ENCODE measurements at regions not wholly inside any gene's neighbourhood (a gene's known extent, or its start where the extent isn't known, plus 50 kb on each side); places are given as distances from the start of the nearest gene placed in this dataset.
A peak's percentile ranks its signal among the peaks of the same experiment; 100 is the strongest.

DNA sequence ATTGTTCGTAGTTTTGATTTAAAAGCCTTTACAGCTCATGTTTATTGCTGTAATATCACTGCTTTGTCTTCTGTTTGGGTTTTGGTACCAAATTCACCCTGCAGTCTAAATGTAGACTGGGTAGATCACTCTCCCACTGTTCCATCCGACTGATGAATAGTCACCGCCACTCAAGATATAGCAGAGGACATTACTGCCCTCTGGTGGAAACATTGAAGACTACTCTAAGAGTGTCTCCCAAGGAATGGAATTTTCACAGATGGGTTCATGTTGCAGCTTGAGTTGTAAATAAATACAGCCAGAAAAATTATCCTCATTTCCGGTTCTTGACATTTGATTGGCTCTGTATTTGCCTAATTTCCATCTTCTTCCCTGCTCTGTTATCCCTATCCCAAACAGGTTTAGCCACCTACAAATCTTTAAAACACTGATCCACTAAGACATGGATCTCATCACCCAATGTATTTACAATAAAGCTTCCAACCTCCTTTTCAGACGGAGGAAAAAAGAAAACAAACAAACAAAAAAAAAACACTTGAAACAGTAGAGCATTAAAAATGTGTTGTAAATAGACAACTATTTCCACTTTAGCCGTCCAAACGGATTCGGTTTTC, 198.3 kb upstream of the CPNE8 start:
- H3K4me1 ChIP-seq (ENCODE audit: insufficient read depth, poor library complexity, severe bottlenecking): peaks cover 8% of the 10 kb centered on the region
- DNase-seq (ENCODE audit: low spot score) (no peak), ATAC-seq (ENCODE audit: low read depth) (peak; percentile 92)
- H3K4me3 ChIP-seq (ENCODE audit: severe bottlenecking): no peak overlapping the region
- H3K27ac ChIP-seq (ENCODE audit: poor library complexity, severe bottlenecking): no peak overlapping the region
- H3K36me3 ChIP-seq (ENCODE audit: low read depth): no peaks in the 10 kb centered on the region
- TF ChIP-seq, protein P1, sequence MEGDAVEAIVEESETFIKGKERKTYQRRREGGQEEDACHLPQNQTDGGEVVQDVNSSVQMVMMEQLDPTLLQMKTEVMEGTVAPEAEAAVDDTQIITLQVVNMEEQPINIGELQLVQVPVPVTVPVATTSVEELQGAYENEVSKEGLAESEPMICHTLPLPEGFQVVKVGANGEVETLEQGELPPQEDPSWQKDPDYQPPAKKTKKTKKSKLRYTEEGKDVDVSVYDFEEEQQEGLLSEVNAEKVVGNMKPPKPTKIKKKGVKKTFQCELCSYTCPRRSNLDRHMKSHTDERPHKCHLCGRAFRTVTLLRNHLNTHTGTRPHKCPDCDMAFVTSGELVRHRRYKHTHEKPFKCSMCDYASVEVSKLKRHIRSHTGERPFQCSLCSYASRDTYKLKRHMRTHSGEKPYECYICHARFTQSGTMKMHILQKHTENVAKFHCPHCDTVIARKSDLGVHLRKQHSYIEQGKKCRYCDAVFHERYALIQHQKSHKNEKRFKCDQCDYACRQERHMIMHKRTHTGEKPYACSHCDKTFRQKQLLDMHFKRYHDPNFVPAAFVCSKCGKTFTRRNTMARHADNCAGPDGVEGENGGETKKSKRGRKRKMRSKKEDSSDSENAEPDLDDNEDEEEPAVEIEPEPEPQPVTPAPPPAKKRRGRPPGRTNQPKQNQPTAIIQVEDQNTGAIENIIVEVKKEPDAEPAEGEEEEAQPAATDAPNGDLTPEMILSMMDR (IDR thresholded peaks at IDR 0.05; ENCODE audit: poor library complexity, severe bottlenecking): peak; percentile 89
- H3K27me3 ChIP-seq (ENCODE audit: insufficient read depth, poor library complexity, severe bottlenecking): no peaks in the 10 kb centered on the region
- no peaks in the 10 kb centered on the region for H3K9me3 ChIP-seq (ENCODE audit: severe bottlenecking)

DNA sequence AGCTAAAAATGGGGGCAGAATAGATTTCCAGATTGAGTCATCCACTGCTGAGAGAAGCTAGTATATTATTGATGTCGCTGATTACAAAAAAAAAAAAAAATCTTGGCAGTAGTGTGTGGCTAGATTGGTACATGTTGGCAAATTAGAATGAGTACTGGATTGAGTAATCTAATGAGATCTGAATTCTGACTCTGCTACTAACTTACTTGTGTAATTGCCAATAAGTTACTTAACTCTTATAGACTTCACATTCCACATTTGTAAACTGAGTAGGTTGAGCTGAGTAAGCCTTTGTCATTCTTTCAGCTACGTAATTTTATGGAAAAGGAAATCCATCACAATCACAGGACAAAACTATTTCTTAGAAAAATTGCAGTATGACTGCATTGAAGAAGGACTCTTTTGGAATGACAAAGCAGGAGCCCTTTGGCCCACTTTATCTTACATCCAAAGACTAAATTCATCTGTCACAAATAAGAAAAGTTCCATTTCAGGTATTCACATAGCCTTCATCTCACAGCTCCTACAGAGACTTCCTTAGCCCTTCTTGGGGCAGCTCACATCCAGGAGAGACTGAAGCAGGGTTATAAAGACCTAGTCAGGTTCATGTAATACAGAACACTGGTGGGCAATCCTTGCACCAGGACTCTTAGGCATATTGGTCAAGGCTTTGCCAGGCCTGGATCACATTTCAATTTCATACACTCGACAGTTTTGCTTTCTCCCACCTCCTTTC, 197.3 kb upstream of the CPNE8 start:
- Histone ChIP-seq H3K4me3 (ENCODE audit: severe bottlenecking) (no peak overlapping the region), H3K27me3 (ENCODE audit: insufficient read depth, poor library complexity, severe bottlenecking) (no peaks in the 10 kb centered on the region), H3K4me1 (ENCODE audit: insufficient read depth, poor library complexity, severe bottlenecking) (peaks cover 8% of the 10 kb centered on the region), H3K9me3 (ENCODE audit: severe bottlenecking) (no peaks in the 10 kb centered on the region), H3K36me3 (ENCODE audit: low read depth) (no peaks in the 10 kb centered on the region), H3K27ac (ENCODE audit: poor library complexity, severe bottlenecking) (peak overlapping the region; percentile 48)
- ATAC-seq (ENCODE audit: low read depth) (peak; percentile 84), DNase-seq (ENCODE audit: low spot score) (no peak)
- TF ChIP-seq, protein P1 (IDR thresholded peaks at IDR 0.05; ENCODE audit: poor library complexity, severe bottlenecking): no peak

- Histone ChIP-seq H3K27ac (ENCODE audit: poor library complexity, severe bottlenecking) (no peak overlapping the region), H3K4me3 (ENCODE audit: severe bottlenecking) (no peak overlapping the region), H3K4me1 (ENCODE audit: insufficient read depth, poor library complexity, severe bottlenecking) (no peaks in the 10 kb centered on the region), H3K36me3 (ENCODE audit: low read depth) (no peaks in the 10 kb centered on the region), H3K9me3 (ENCODE audit: severe bottlenecking) (no peaks in the 10 kb centered on the region), H3K27me3 (ENCODE audit: insufficient read depth, poor library complexity, severe bottlenecking) (peaks cover 4% of the 10 kb centered on the region)
- TF ChIP-seq, protein P1 (IDR thresholded peaks at IDR 0.05; ENCODE audit: poor library complexity, severe bottlenecking): no peak
- ATAC-seq (ENCODE audit: low read depth) (no peak), DNase-seq (ENCODE audit: low spot score) (no peak)
These were observed 190.4 kb upstream of the CPNE8 start for GRCh38 chr12:39095636-39096330.

- ATAC-seq (ENCODE audit: low read depth): no peak
- no peaks in the 10 kb centered on the region for H3K36me3 ChIP-seq (ENCODE audit: low read depth)
These were observed 176.5 kb upstream of the CPNE8 start for GRCh38 chr12:39081910-39082309.

More at GRCh38 chr12:39081910-39082309, 176.5 kb upstream of the CPNE8 start:
- TF ChIP-seq, protein P1 (IDR thresholded peaks at IDR 0.05; ENCODE audit: poor library complexity, severe bottlenecking): no peak
- H3K27ac ChIP-seq (ENCODE audit: poor library complexity, severe bottlenecking): no peak overlapping the region
- H3K27me3 ChIP-seq (ENCODE audit: insufficient read depth, poor library complexity, severe bottlenecking): no peaks in the 10 kb centered on the region
- no peaks in the 10 kb centered on the region for H3K9me3 ChIP-seq (ENCODE audit: severe bottlenecking)
- no peak overlapping the region for H3K4me3 ChIP-seq (ENCODE audit: severe bottlenecking)
- no peak for DNase-seq (ENCODE audit: low spot score)
- H3K4me1 ChIP-seq (ENCODE audit: insufficient read depth, poor library complexity, severe bottlenecking): no peaks in the 10 kb centered on the region
